ENCODE measurements at regions not wholly inside any gene's neighbourhood (a gene's known extent, or its start where the extent isn't known, plus 50 kb on each side); places are given as distances from the start of the nearest gene placed in this dataset.

DNA sequence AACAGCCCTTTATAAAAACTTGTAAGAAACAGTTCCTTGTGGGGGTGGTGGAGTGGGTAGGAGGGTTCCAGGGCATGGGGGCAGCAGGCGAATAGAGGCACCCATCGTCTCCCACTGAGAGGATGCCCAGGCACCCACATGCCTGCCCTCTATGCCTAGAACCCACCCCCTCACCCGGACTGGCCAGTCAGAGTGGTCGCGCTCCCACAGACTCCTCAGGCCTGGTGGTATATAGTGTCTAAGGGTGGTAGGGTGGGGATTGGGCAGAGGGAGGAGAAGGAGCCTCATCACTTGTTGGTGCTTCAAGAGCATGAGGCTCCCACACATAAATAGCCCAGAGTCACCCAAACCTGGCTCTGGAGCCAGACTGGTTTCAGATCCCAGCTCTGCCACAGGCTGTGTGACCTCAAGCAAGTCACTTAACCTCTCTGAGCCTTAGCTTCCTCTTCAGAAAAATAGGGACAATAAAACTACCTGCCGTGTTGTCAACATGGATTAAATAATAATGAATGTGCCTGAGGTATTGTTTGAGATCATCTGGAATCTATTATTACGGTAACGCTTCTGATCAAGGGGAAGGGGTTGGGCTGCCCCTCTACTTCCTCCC lies 262.1 kb downstream of the UACA start:
- BruUV-seq (replicated peaks) = no TSS peak
- CTCF ChIA-PET = no interaction called here
- no CpG with 5 or more reads among the region's 8 CpGs for WGBS, 2 experiments (ENCODE audit: extremely low coverage in 2 of 2, insufficient read length in 1 of 2)
- no peak overlapping the region for H4K91ac ChIP-seq (ENCODE audit: insufficient read depth, low read depth, low read length)
- no peak overlapping the region for H3K4me3 ChIP-seq (ENCODE audit: insufficient read depth, low read depth, low read length)
- ATAC-seq (ENCODE audit: low read depth) (no peak), DNase-seq (no peak)
- peaks cover 21% of the 10 kb centered on the region for H3K4me1 ChIP-seq (ENCODE audit: control insufficient read depth, insufficient read depth, low read length)
- no peak overlapping the region for H3K4ac ChIP-seq (ENCODE audit: low read depth, low read length)
- no peak overlapping the region for H3K56ac ChIP-seq (ENCODE audit: extremely low read depth, insufficient read depth, low read length)
- H3K36me3 ChIP-seq (ENCODE audit: control insufficient read depth, insufficient read depth, low read length) = no peaks in the 10 kb centered on the region
- H3K4me2 ChIP-seq (ENCODE audit: low read depth, low read length) = no peak overlapping the region
- H2BK5ac ChIP-seq (ENCODE audit: low read depth, low read length, poor library complexity, severe bottlenecking) = no peak overlapping the region
- no peak overlapping the region; the same call in 1 of the 2 replicates for H2AK5ac ChIP-seq (ENCODE audit: low read depth, low read length)
- no peak overlapping the region for H3K9ac ChIP-seq (ENCODE audit: low read depth, low read length)
- no peaks in the 10 kb centered on the region for H3K9me3 ChIP-seq (ENCODE audit: control insufficient read depth, insufficient read depth, low read length)
- H2AFZ ChIP-seq (replicated peaks; ENCODE audit: low read length, poor library complexity) = no peak overlapping the region
- dilution Hi-C loops (cut with HindIII; ENCODE audit: low sequenced_read_pairs, unreplicated experiment) (no loop called here), intact Hi-C loops (cut with micrococcal nuclease) (no loop called here), in situ Hi-C loops (cut with MboI; ENCODE audit: low sequenced_read_pairs) (no loop called here)
- H3K18ac ChIP-seq (ENCODE audit: low read depth, low read length) = no peak overlapping the region
- no peak overlapping the region for H2BK20ac ChIP-seq (ENCODE audit: low read depth, low read length)
- H4K8ac ChIP-seq (ENCODE audit: low read depth in 2 of 2, low read length in 2 of 2) = no peak overlapping the region
- H4K20me1 ChIP-seq (ENCODE audit: insufficient read depth, low read length) = no peaks in the 10 kb centered on the region
- POLR2A ChIA-PET (ENCODE audit: unreplicated experiment) = no interaction called here
- H2AK9ac ChIP-seq (replicated peaks; ENCODE audit: low read depth, low read length, poor library complexity) = no peak overlapping the region
- no peak overlapping the region for H4K5ac ChIP-seq (ENCODE audit: low read depth, low read length)
- H3K9me1 ChIP-seq (ENCODE audit: insufficient read depth, low read length) = peaks cover 13% of the 10 kb centered on the region; the same call in 1 of the 2 replicates
- H2BK15ac ChIP-seq (ENCODE audit: low read depth, low read length) = no peak overlapping the region
- no peak overlapping the region for H3K27ac ChIP-seq (ENCODE audit: insufficient read depth, low read length)
- H3K23ac ChIP-seq (ENCODE audit: low read depth, low read length) = no peak overlapping the region
- no peak overlapping the region for H3K14ac ChIP-seq (replicated peaks; ENCODE audit: low read depth, low read length)
- no peaks in the 10 kb centered on the region for H3K79me1 ChIP-seq (ENCODE audit: low read depth in 1 of 2, low read length in 2 of 2)
- no peak for TF ChIP-seq POLR2A (IDR thresholded peaks at IDR 0.05; ENCODE audit: low read depth, low read length)
- no peak for TF ChIP-seq SMC3 (IDR thresholded peaks at IDR 0.05; ENCODE audit: low read depth, low read length)
- no peak for TF ChIP-seq BHLHE40 (IDR thresholded peaks at IDR 0.05; ENCODE audit: low read depth, low read length)
- no peak for TF ChIP-seq RFX5 (IDR thresholded peaks at IDR 0.05; ENCODE audit: low read depth, low read length)
- no peak for TF ChIP-seq NFE2L2 (IDR thresholded peaks at IDR 0.05; ENCODE audit: low read depth, low read length)
- TF ChIP-seq, protein P1, sequence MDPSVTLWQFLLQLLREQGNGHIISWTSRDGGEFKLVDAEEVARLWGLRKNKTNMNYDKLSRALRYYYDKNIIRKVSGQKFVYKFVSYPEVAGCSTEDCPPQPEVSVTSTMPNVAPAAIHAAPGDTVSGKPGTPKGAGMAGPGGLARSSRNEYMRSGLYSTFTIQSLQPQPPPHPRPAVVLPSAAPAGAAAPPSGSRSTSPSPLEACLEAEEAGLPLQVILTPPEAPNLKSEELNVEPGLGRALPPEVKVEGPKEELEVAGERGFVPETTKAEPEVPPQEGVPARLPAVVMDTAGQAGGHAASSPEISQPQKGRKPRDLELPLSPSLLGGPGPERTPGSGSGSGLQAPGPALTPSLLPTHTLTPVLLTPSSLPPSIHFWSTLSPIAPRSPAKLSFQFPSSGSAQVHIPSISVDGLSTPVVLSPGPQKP (IDR thresholded peaks at IDR 0.05; ENCODE audit: borderline replicate concordance, low read depth, low read length) = no peak
- TF ChIP-seq RAD21 (IDR thresholded peaks at IDR 0.05; ENCODE audit: low read length) = no peak
- TF ChIP-seq MAZ (IDR thresholded peaks at IDR 0.05; ENCODE audit: borderline replicate concordance, low read depth, low read length) = no peak
- no peak for TF ChIP-seq CHD1 (IDR thresholded peaks at IDR 0.05; ENCODE audit: low read depth, low read length)
- TF ChIP-seq USF2 (IDR thresholded peaks at IDR 0.05; ENCODE audit: low read depth, low read length) = no peak
- no peak for TF ChIP-seq CEBPB (IDR thresholded peaks at IDR 0.05; ENCODE audit: low read depth, low read length)
- TF ChIP-seq FOS (IDR thresholded peaks at IDR 0.05; ENCODE audit: low read depth, low read length) = no peak
- no peak for TF ChIP-seq MAFK (IDR thresholded peaks at IDR 0.05; ENCODE audit: low read depth, low read length)
- no peak for TF ChIP-seq CTCF (conservative IDR thresholded peaks at IDR 0.05; ENCODE audit: low read depth, low read length)
- H3K27me3 ChIP-seq (ENCODE audit: control insufficient read depth, insufficient read depth, low read length) = peaks cover 24% of the 10 kb centered on the region
- H2BK120ac ChIP-seq (ENCODE audit: low read depth, low read length) = no peak overlapping the region
